Stimulated activated CD8-positive, alpha-beta memory T cell treated with anti-CD3 and anti-CD28 coated beads, Interleukin-4, amount 100 ng/mL, for 1 hour (primary cell): ENCODE measurements at regions not wholly inside any gene's neighbourhood (a gene's known extent, or its start where the extent isn't known, plus 50 kb on each side); places are given as distances from the start of the nearest gene placed in this dataset.
"Not testable (repeated sequence)": the region's sequence is repeated elsewhere in the genome, so short reads cannot be mapped to it uniquely, and the experiment has no call there.

ENCODE experiments used
- DNase-seq, 2 donors: peaks; one replicate each; pipeline ENCODE4 v3.0.0-alpha.2; 2020; ENCODE audit warnings: low read depth in 2 of 2, low spot score in 1 of 2

GRCh38 chr18:22040533-22040932, 128.9 kb upstream of the GATA6 start:
- DNase-seq = no peak

GRCh38 chr18:22043837-22044236, 125.6 kb upstream of the GATA6 start:
- no peak for DNase-seq

- no peak for DNase-seq
These were observed 124.7 kb upstream of the GATA6 start for GRCh38 chr18:22044474-22045220.

GRCh38 chr18:22045221-22045918, 124.0 kb upstream of the GATA6 start:
- DNase-seq = no peak

DNA sequence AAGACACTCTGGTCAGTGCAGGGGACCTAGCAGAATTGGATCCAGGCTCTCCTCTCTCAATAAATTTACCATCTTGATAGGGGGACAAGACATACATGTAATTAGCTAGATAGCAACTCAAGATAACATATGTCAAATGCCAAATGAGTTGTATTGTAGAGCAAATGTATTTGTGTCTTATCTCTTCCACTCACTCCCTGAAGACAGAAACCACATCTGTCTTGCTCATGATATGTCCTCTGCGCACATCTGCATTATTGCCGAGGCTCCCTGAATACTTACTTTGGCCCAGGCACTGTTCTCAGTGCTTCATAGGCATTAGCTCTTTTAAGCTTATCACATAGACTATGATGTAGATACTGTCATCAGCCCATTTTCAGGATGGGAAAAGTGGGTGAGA, 122.9 kb upstream of the GATA6 start:
- no peak for DNase-seq

DNA sequence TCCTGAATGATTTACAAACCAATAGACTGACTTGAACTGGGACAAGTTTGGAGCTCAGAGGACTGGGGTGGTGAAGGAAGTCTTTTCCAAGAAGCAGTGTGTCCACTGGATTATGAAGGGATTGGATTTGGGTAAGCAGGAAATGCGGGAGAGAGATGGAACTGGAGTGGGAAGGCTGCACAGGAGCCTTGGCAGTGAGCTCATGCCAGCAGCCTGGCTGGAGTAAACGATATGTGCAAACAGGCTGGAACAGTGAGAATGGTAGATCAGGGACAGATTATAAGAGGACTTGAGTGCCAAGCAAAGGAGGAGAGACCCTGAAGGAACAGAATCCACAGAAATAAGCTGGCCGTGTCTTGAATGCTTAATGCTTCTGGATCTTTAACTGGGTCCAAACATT, 121.9 kb upstream of the GATA6 start:
- DNase-seq = no peak

GRCh38 chr18:22048221-22048620, 121.2 kb upstream of the GATA6 start:
- DNase-seq = no peak

DNA sequence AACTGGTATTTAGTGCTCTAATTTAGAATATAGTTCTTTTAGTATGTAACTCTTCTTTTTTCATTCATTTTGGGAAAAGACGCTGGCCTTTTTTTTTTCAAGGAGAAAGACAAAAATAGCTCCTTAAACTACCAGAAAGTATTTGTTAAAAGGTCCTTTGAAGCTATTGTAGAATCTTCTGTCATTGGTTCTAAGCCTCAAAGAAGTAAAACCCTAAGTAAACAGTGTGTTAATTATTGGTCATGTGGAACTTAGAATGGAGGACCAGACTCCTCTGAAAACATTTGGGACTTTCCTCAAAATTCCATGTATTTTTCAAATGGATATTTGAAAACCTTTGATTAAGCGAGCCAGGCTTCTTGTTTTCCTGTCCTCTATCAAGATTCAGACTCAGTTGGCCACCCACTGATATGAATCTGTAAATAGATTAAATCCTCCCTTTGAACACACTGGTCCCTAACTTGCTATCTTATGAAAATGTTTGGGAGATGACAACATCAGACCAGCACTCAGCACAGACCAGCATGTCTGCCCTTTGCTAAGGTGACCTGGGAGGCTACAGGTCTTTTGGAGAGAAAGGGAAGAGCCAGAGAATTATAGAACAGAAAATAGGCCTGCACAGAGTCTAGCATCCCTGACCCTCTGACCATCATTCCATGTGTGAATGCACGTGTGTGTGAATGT, 120.3 kb upstream of the GATA6 start:
- DNase-seq = no peak

DNA sequence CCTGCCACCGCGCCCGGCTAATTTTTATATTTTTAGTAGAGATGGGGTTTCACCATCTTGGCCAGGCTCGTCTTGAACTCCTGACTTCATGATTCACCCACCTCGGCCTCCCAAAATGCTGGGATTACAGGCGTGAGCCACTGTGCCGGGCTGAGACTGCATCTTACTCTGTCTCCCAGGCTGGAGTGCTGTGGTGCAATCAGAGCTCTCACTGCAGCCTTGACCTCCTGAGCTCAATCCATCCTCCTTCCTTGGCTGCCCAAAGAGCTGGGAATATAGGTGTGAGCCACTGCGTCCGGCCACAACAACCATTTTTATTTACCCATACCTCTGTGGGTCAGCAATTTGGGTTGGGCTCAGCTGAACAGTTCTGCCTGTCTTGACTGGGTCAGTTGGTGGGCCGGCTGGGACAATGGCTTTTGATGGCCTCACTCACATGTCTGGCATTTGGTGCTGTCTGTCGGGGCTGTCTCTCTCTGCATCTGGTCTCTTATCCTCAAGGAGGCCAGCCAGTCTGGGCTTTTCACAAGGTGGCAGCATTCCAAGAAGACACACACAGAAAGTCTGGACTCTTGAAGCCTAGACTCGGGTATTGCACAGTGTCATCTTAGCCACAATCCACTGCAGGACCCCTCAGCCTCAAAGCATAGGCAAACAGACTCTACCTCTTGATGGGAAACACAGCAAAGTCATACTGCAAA, 116.8 kb upstream of the GATA6 start:
- DNase-seq = no peak

- DNase-seq = no peak
These were observed 113.7 kb upstream of the GATA6 start for GRCh38 chr18:22055466-22056238.

DNA sequence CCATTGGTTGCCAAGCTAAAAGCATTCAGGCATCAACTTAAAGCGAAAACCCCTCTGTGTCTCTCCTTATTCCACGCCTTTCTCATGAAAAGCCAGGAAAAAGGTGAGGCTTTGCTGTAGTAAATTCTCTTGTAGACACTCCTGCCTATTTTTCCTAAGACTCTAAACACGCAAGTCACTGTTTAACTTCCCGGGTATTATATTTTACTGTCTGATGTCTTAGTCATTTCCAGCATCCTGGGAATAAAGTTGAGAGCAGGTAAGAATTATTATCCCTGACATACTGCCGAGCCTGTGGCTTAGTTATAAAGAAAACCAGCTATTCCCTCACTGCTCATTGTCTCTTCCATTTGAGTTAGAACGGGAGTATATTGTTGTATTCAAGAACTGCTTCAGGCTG, 112.4 kb upstream of the GATA6 start:
- DNase-seq = no peak

DNA sequence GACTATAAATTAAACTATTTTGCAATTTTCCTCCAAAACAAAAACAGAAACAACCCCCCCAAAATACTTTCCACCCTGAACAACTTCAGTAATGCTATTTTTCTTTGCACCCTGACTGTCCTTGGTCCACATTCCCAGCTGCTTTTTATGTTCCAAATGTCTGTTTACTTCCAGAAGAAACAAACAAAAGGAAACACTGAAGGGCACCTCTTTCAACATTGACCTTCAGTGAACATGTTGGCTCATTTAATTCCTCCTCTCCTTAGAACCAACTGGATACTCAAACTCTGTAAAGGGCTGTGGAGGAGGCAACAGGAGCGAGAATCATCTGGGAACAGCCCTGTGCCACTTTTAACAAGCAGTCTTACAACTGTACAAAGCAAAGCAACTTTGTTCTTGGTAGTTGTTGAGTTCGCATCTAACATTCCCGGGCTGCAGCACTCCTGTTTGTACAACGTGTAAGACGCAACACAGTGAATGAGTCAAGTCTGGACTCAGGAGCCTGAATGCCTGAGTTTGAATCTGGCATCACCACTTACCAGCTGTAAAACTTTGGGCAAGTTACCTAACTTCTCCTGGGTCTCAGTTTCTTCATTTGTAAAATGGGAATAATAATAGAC, 111.4 kb upstream of the GATA6 start:
- DNase-seq = no peak

DNA sequence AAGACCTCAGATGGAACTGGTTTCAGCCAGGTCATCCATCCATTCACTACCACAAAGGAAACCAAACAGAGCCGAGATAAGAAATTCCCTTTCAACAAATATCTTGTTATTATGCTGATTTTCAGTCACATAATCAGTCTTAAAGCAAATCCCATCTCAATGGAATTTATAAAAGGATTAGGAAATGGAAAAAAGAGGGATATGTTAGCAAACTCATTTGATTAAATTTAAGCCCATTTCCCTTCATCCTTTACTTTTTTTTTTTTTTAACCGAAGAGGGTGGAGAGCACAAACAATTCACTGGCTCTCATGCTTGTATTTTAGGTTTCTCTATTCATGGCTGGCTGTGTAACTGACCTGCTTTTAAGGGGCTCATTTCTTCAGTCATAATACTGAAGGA, 109.0 kb upstream of the GATA6 start:
- DNase-seq = no peak

- DNase-seq = no peak
These were observed 106.3 kb upstream of the GATA6 start for GRCh38 chr18:22063102-22063501.

DNA sequence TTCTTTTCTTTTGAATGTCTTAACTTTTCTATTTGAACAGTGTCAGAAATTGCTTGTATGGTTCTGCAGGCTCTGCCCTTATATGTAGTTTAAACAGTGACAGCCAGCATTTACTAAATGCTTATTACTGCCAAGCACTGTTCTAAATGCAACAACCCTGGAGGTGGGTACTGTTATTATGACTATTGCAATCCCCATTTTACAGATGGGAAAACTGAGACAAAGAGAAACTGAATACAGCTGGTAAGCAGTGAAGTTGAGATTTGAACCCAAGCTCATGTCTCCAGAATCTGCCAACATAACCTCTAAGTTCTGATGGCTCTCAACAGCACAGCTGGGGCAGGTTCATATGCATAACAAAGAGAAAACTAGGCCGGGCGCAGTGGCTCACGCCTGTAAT, 105.7 kb upstream of the GATA6 start:
- DNase-seq = no peak

GRCh38 chr18:22064581-22064980, 104.8 kb upstream of the GATA6 start:
- DNase-seq = no peak

DNA sequence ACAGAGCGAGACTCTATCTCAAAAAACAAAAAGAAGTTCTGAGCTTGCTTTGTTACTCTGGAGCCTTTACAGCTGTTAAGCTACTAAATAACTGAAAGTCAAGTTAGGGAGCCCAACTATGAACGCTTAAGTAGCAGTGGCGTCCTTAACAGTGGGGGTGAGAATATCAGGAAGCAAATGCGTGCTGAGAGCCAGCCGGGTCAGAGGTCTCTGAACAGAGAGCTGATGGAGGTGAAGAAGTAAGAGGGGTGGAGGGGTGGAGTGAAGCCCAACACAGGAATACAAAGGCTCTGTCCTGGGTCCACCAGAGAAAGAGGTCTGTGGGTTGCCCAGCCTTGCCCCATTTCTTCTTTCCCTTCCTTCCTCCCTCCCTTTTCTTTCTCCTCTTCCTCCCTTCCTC, 104.1 kb upstream of the GATA6 start:
- DNase-seq = no peak

DNA sequence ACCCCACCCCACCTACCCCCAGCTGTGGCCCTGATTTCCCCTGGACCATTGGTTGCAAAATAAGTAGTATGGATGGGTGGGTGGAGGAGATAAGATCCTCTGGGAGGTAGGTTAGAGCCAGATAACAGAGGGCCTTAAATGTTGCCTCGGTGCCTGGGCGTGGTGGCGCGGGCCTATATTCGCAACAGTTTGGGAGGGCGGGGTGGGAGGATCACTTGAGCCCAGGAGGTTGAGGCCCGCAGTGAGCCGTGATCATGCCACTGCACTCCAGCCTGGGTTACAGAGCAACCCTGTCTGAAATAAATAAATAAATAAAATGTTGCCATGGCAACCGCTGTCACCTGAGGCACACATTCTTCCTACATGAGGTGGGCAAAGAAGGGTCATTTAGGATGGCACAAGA, 103.3 kb upstream of the GATA6 start:
- DNase-seq = no peak

DNA sequence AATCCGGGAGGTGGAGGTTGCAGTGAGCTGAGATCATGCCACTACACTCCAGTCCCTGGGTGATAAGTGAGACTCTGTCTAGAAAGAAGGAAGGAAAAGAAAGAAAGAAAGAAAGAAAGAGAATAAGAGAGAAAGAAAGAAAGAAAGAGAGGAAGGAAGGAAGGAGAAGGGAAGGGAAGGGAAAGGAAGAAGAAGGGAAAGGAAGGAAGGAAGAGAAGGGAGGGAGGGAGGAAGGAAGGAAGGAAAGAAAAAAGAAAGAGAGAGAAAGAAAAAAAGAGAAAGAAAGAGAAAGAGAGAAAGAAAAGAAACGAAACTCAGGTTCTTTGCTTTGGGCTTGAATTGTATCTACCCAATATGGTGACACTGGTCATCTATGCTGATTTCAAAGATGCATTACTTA, 102.3 kb upstream of the GATA6 start:
- no peak for DNase-seq

DNA sequence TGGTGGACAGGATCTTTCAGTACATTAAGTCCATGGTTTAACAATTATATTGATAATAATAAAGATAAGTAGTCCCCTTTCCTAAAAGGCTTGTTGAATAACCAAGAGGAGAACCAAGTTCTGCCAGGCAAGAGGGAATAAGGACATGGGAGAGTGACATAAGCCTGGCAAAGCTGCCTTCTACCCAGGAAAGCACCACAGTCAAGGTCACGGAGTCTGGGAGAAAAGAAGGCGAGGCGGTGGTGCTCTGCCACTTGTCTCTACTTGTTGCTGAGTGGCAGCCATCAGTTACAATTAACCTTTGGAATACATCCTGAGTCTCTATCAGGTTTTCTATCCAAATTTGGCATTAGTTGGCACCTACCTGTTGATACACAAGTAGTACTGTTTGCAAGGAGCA, 101.7 kb upstream of the GATA6 start:
- no peak for DNase-seq

GRCh38 chr18:22068784-22069183, 100.6 kb upstream of the GATA6 start:
- DNase-seq = not testable (repeated sequence)
